Suprapubic skin (tissue), 4 donors: ENCODE measurements at regions not wholly inside any gene's neighbourhood (a gene's known extent, or its start where the extent isn't known, plus 50 kb on each side); places are given as distances from the start of the nearest gene placed in this dataset.

ENCODE experiments used
- DNase-seq, 2 donors: peaks; one replicate each; pipeline ENCODE4 v3.0.0-alpha.2; 2019; ENCODE audit warnings: low spot score in 2 of 2
- H3K27ac ChIP-seq: fragments of 200-600 bp; sonication (generic); one replicate; pipeline ENCODE4 v1.5.1; 2019
- H3K27me3 ChIP-seq: fragments of 200-600 bp; sonication (generic); one replicate; pipeline ENCODE4 v1.5.1; 2019
- H3K36me3 ChIP-seq: fragments of 200-600 bp; sonication (generic); one replicate; pipeline ENCODE4 v1.5.1; 2019
- H3K4me1 ChIP-seq: fragments of 200-600 bp; sonication (generic); one replicate; pipeline ENCODE4 v1.5.1; 2019
- H3K4me3 ChIP-seq: fragments of 200-600 bp; sonication (generic); one replicate; pipeline ENCODE4 v1.5.1; 2019; ENCODE audit warnings: mild to moderate bottlenecking
- H3K9me3 ChIP-seq: fragments of 200-600 bp; sonication (generic); one replicate; pipeline ENCODE4 v1.5.1; 2019
- EP300 ChIP-seq: sonication (generic); formaldehyde crosslinking; IDR thresholded peaks from one replicate; pipeline ENCODE4 v1.6.1; 2017; ENCODE audit warnings: antibody characterized with exemption
- POLR2A ChIP-seq, 2 donors: fragments of 450-650 bp; IDR thresholded peaks; one replicate each; pipeline ENCODE4 v1.6.1; 2017; ENCODE audit warnings: antibody characterized with exemption in 2 of 2, mild to moderate bottlenecking in 2 of 2, moderate library complexity in 2 of 2
- POLR2AphosphoS5 ChIP-seq, 3 donors: sonication (generic); formaldehyde crosslinking; IDR thresholded peaks; one replicate each; pipeline ENCODE4 v1.6.1; 2017; ENCODE audit warnings: antibody characterized with exemption in 3 of 3
- WGBS: methylation state at CpG from one replicate; pipeline ENCODE4 v1.1.5; 2018; 5-methylcytosine and 5-hydroxymethylcytosine counted together
- TF ChIP-seq, protein P1 (sequence below), 2 donors: fragments of 200-600 bp in 1 of 2; fragments of 450-650 bp in 1 of 2; sonication (generic) in 1 of 2; IDR thresholded peaks; one replicate each; pipeline ENCODE4 v1.5.1; 2016 to 2019; ENCODE audit warnings: antibody characterized with exemption in 2 of 2, mild to moderate bottlenecking in 1 of 2, moderate library complexity in 1 of 2

- DNase-seq, result peak in 1 of 2 donors; percentile 30
- Histone ChIP-seq H3K4me1 (no peaks in the 10 kb centered on the region), H3K9me3 (no peaks in the 10 kb centered on the region), H3K36me3 (no peaks in the 10 kb centered on the region), H3K27me3 (no peaks in the 10 kb centered on the region), H3K4me3 (no peak overlapping the region), H3K27ac (no peak overlapping the region)
- 79% methylated on average over 3 of the region's 4 CpGs for WGBS
- TF ChIP-seq POLR2AphosphoS5 (IDR thresholded peaks at IDR 0.05), result no peak
- TF ChIP-seq EP300, result no peak
- TF ChIP-seq, protein P1, sequence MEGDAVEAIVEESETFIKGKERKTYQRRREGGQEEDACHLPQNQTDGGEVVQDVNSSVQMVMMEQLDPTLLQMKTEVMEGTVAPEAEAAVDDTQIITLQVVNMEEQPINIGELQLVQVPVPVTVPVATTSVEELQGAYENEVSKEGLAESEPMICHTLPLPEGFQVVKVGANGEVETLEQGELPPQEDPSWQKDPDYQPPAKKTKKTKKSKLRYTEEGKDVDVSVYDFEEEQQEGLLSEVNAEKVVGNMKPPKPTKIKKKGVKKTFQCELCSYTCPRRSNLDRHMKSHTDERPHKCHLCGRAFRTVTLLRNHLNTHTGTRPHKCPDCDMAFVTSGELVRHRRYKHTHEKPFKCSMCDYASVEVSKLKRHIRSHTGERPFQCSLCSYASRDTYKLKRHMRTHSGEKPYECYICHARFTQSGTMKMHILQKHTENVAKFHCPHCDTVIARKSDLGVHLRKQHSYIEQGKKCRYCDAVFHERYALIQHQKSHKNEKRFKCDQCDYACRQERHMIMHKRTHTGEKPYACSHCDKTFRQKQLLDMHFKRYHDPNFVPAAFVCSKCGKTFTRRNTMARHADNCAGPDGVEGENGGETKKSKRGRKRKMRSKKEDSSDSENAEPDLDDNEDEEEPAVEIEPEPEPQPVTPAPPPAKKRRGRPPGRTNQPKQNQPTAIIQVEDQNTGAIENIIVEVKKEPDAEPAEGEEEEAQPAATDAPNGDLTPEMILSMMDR (IDR thresholded peaks at IDR 0.05), result no peak
- TF ChIP-seq POLR2A (IDR thresholded peaks at IDR 0.05), result no peak
Observed at GRCh38 chrX:69066966-69067525, 98.2 kb downstream of the PJA1 start.

GRCh38 chrX:69066021-69066757, 99.1 kb downstream of the PJA1 start:
- Histone ChIP-seq H3K36me3 (no peaks in the 10 kb centered on the region), H3K27ac (no peak overlapping the region), H3K27me3 (no peaks in the 10 kb centered on the region), H3K4me3 (no peak overlapping the region), H3K4me1 (no peaks in the 10 kb centered on the region), H3K9me3 (no peaks in the 10 kb centered on the region)
- peak in 1 of 2 donors; percentile 35 for DNase-seq
- TF ChIP-seq, protein P1 (IDR thresholded peaks at IDR 0.05), result no peak
- no peak for TF ChIP-seq EP300
- TF ChIP-seq POLR2A (IDR thresholded peaks at IDR 0.05), result no peak
- no peak for TF ChIP-seq POLR2AphosphoS5 (IDR thresholded peaks at IDR 0.05)
- WGBS, result 82% methylated on average over 2 of the region's 7 CpGs

DNA sequence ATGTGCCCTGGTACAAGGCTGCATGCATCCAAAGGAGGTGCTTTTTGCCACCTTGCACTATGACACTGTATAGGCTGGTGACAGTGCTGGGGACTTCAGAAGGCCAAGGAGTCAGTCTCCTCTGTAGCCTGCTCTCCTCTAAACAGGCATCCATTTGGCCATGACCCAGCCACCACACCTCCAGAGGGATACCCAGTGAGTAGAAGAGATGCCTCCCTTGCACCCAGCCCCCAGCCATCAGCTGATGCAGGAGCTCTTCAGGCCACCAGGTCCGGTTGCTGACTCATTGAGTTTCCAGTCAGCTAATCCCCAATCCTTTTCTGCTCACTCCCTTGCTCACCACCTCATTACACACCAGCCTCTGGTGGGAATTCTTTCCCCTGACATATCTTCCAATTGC, 99.8 kb downstream of the PJA1 start:
- Histone ChIP-seq H3K36me3 (no peaks in the 10 kb centered on the region), H3K4me1 (no peaks in the 10 kb centered on the region), H3K9me3 (no peaks in the 10 kb centered on the region), H3K27ac (no peak overlapping the region), H3K4me3 (no peak overlapping the region), H3K27me3 (no peaks in the 10 kb centered on the region)
- TF ChIP-seq EP300 (no peak), POLR2AphosphoS5 (IDR thresholded peaks at IDR 0.05) (no peak), POLR2A (IDR thresholded peaks at IDR 0.05) (no peak)
- TF ChIP-seq, protein P1 (IDR thresholded peaks at IDR 0.05), result no peak
- peak in 1 of 2 donors; percentile 34 for DNase-seq
- 87% methylated on average over 1 of the region's 1 CpG for WGBS

GRCh38 chrX:69063486-69063885, 101.8 kb downstream of the PJA1 start:
- no peak overlapping the region for H3K27ac ChIP-seq
- peak in 1 of 2 donors; percentile 17 for DNase-seq
- WGBS, result 82% methylated on average over 4 of the region's 4 CpGs
- H3K4me1 ChIP-seq, result no peaks in the 10 kb centered on the region
- no peak overlapping the region for H3K4me3 ChIP-seq
- H3K27me3 ChIP-seq, result no peaks in the 10 kb centered on the region
- no peaks in the 10 kb centered on the region for H3K36me3 ChIP-seq
- TF ChIP-seq, protein P1 (IDR thresholded peaks at IDR 0.05), result no peak
- TF ChIP-seq POLR2A (IDR thresholded peaks at IDR 0.05) (no peak), POLR2AphosphoS5 (IDR thresholded peaks at IDR 0.05) (no peak), EP300 (no peak)
- no peaks in the 10 kb centered on the region for H3K9me3 ChIP-seq

DNA sequence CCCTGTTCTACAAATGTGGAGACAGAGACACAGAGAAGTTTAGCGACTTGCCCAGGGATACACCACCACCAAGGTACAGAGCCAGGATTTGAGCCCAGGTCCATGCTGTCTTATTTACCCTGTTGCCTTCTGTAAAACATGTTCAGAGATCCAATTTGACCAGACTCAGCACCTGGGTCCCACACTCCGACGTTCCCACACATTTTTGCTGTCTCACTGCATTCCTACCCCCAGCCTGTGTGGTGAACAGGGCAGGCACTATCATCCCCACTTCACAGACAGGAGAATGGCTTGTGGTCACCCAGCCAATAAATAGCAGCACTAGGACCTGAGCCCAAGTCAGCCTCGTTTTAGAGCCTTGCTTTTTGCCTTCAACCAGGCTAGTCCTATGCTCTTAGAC, 102.8 kb downstream of the PJA1 start:
- Histone ChIP-seq H3K4me3 (no peak overlapping the region), H3K9me3 (no peaks in the 10 kb centered on the region), H3K27ac (no peak overlapping the region), H3K36me3 (no peaks in the 10 kb centered on the region), H3K4me1 (no peaks in the 10 kb centered on the region), H3K27me3 (no peaks in the 10 kb centered on the region)
- TF ChIP-seq POLR2A (IDR thresholded peaks at IDR 0.05) (no peak), EP300 (no peak), POLR2AphosphoS5 (IDR thresholded peaks at IDR 0.05) (no peak)
- TF ChIP-seq, protein P1 (IDR thresholded peaks at IDR 0.05), result no peak
- peak in 1 of 2 donors; percentile 16 for DNase-seq
- 67% methylated on average over 4 of the region's 4 CpGs for WGBS
